DOHH2 (cell line): ENCODE measurements at regions not wholly inside any gene's neighbourhood (a gene's known extent, or its start where the extent isn't known, plus 50 kb on each side); places are given as distances from the start of the nearest gene placed in this dataset.

Experiments used
- CTCF ChIP-seq: fragments of 200-600 bp; sonication (generic); IDR thresholded peaks from one replicate; pipeline ENCODE4 v1.5.1; 2014; ENCODE audit warnings: antibody characterized with exemption, mild to moderate bottlenecking, low read depth, low read length; ENCODE audit not compliant: poor library complexity, severe bottlenecking
- EZH2phosphoT487 ChIP-seq: fragments of 200-600 bp; sonication (generic); IDR thresholded peaks from 2 replicates; pipeline ENCODE4 v1.6.1; 2017; ENCODE audit warnings: borderline replicate concordance, mild to moderate bottlenecking, antibody characterized with exemption, low read length, moderate library complexity, mixed read lengths

- TF ChIP-seq CTCF = no peak
- no peak for TF ChIP-seq EZH2phosphoT487
Measured at GRCh38 chr1:55558515-55558914, 343.4 kb upstream of the USP24 start.
